ENCODE measurements at regions not wholly inside any gene's neighbourhood (a gene's known extent, or its start where the extent isn't known, plus 50 kb on each side); places are given as distances from the start of the nearest gene placed in this dataset.

DNA sequence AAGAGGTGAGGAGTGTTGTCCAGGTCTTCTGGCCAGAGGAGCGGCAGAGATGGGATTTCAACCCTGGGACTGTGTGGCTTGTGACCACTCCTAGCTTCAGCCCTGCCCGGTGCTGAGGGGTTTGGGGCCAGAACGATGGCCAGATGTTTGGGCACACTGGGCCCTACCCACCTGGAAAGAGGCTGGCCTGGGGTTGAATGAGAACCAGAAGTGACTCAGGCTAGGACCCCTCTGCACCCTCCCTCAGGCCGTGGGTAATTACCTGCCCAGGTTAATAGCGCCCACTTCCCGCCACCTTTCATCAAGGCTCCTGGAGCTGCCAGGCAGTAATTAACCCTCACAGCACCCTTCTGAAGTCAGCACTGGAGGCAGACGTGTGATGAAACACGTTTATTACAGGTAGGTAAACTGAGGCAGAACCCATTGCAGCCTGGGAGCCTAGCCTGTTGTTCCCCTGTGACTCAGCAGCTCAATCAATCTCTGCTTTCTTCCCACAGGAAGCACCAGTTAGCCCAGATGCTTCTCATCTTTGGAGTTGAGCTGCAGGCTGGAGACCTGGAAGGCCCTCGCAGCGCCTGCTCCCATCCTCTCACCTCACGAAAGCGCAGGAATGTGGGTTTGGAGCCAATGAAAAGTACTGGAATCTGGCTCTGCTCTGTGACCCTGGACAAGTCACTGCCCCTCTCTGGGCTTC is 120.8 kb downstream of the CEBPB start:
- TF ChIP-seq, protein P1, sequence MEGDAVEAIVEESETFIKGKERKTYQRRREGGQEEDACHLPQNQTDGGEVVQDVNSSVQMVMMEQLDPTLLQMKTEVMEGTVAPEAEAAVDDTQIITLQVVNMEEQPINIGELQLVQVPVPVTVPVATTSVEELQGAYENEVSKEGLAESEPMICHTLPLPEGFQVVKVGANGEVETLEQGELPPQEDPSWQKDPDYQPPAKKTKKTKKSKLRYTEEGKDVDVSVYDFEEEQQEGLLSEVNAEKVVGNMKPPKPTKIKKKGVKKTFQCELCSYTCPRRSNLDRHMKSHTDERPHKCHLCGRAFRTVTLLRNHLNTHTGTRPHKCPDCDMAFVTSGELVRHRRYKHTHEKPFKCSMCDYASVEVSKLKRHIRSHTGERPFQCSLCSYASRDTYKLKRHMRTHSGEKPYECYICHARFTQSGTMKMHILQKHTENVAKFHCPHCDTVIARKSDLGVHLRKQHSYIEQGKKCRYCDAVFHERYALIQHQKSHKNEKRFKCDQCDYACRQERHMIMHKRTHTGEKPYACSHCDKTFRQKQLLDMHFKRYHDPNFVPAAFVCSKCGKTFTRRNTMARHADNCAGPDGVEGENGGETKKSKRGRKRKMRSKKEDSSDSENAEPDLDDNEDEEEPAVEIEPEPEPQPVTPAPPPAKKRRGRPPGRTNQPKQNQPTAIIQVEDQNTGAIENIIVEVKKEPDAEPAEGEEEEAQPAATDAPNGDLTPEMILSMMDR (IDR thresholded peaks at IDR 0.05), result no peak
- TF ChIP-seq POLR2A (IDR thresholded peaks at IDR 0.05), result no peak

Data from right lobe of liver (tissue), 4 donors.